GM23338 (cell line): ENCODE measurements at regions not wholly inside any gene's neighbourhood (a gene's known extent, or its start where the extent isn't known, plus 50 kb on each side); places are given as distances from the start of the nearest gene placed in this dataset.

Experiments
- ATAC-seq: fragments of 200-7000 bp; cut with Tn5 transposase; 3 replicates; pipeline ENCODE4 v1.9.1; 2020
- DNase-seq: peaks from one replicate; pipeline ENCODE4 v3.0.0-alpha.2; 2015; ENCODE audit warnings: low spot score
- H2AFZ ChIP-seq: fragments of 200-600 bp; sonication (generic); 2 replicates; pipeline ENCODE4 v1.8.0; 2016; ENCODE audit warnings: antibody characterized with exemption, mild to moderate bottlenecking, moderate library complexity
- H3F3A ChIP-seq: fragments of 200-600 bp; sonication (generic); replicated peaks from 2 replicates; pipeline ENCODE4 v1.8.0; 2017; ENCODE audit warnings: antibody characterized with exemption, mixed run types, low read depth
- H3K27ac ChIP-seq: fragments of 200-600 bp; sonication (generic); 2 replicates; pipeline ENCODE4 v1.6.1; 2016; ENCODE audit warnings: low read depth
- H3K27me3 ChIP-seq: fragments of 200-600 bp; sonication (generic); 2 replicates; pipeline ENCODE4 v1.8.0; 2016; ENCODE audit warnings: mild to moderate bottlenecking, mixed run types, moderate library complexity; ENCODE audit not compliant: insufficient read depth
- H3K36me3 ChIP-seq: fragments of 200-600 bp; sonication (generic); 2 replicates; pipeline ENCODE4 v1.8.0; 2016; ENCODE audit warnings: mild to moderate bottlenecking; ENCODE audit not compliant: insufficient read depth
- H3K4me1 ChIP-seq: fragments of 200-600 bp; sonication (generic); 2 replicates; pipeline ENCODE4 v1.8.0; 2016; ENCODE audit warnings: mild to moderate bottlenecking, moderate library complexity; ENCODE audit not compliant: insufficient read depth
- H3K4me2 ChIP-seq: fragments of 200-600 bp; sonication (generic); 2 replicates; pipeline ENCODE4 v1.7.1; 2017; ENCODE audit warnings: mixed run types
- H3K4me3 ChIP-seq: fragments of 200-600 bp; sonication (generic); 2 replicates; pipeline ENCODE4 v1.6.1; 2016; ENCODE audit warnings: mixed run types
- H3K79me2 ChIP-seq: fragments of 200-600 bp; sonication (generic); replicated peaks from 2 replicates; pipeline ENCODE4 v1.8.0; 2017; ENCODE audit warnings: mild to moderate bottlenecking; ENCODE audit not compliant: insufficient read depth
- H3K9me2 ChIP-seq: fragments of 200-600 bp; sonication (generic); 2 replicates; pipeline ENCODE4 v1.8.0; 2017; ENCODE audit not compliant: insufficient read depth
- H4K20me1 ChIP-seq: fragments of 200-600 bp; sonication (generic); replicated peaks from 2 replicates; pipeline ENCODE4 v1.8.0; 2017; ENCODE audit warnings: mild to moderate bottlenecking; ENCODE audit not compliant: insufficient read depth
- H3K27ac Mint-ChIP-seq: 2 replicates; pipeline ENCODE4 v1.8.0; 2020; ENCODE audit warnings: inconsistent platforms, mild to moderate bottlenecking, moderate library complexity, mixed read lengths
- H3K27me3 Mint-ChIP-seq: 3 replicates; pipeline ENCODE4 v1.8.0; 2022; ENCODE audit warnings: low read depth, mild to moderate bottlenecking, moderate library complexity, mixed read lengths, inconsistent platforms; ENCODE audit not compliant: insufficient read depth, poor library complexity
- H3K36me3 Mint-ChIP-seq: 3 replicates; pipeline ENCODE4 v1.8.0; 2021; ENCODE audit warnings: low read depth, mild to moderate bottlenecking, inconsistent platforms, moderate library complexity, mixed read lengths
- H3K4me1 Mint-ChIP-seq: 3 replicates; pipeline ENCODE4 v1.8.0; 2020; ENCODE audit warnings: mild to moderate bottlenecking, inconsistent platforms, mixed read lengths
- H3K4me3 Mint-ChIP-seq: 3 replicates; pipeline ENCODE4 v1.8.0; 2021; ENCODE audit warnings: moderate library complexity, mild to moderate bottlenecking, inconsistent platforms, mixed read lengths
- H3K9me3 Mint-ChIP-seq: 3 replicates; pipeline ENCODE4 v1.8.0; 2020; ENCODE audit warnings: moderate library complexity, mild to moderate bottlenecking, inconsistent platforms, mixed read lengths
- CREB1 ChIP-seq: fragments of 250-450 bp; sonication (Bioruptor Pico); IDR thresholded peaks from 2 replicates; pipeline ENCODE4 v1.5.0; 2020; ENCODE audit warnings: low read depth, mild to moderate bottlenecking, moderate library complexity
- CTCF ChIP-seq, 2 experiments: fragments of 200-600 bp in 1 of 2; sonication (generic) in 1 of 2; conservative IDR thresholded peaks; 2 replicates each; pipeline versions ENCODE4 v1.5.1 to v1.6.1; 2016 to 2017; ENCODE audit warnings: antibody characterized with exemption in 2 of 2, low read depth in 2 of 2, mild to moderate bottlenecking in 2 of 2, moderate library complexity in 1 of 2
- EZH2 ChIP-seq: fragments of 200-600 bp; sonication (generic); IDR thresholded peaks from one replicate; pipeline ENCODE4 v1.8.0; 2017; ENCODE audit warnings: antibody characterized with exemption, mild to moderate bottlenecking, low read depth; ENCODE audit not compliant: unreplicated experiment
- POLR2AphosphoS5 ChIP-seq: IDR thresholded peaks from 2 replicates; pipeline ENCODE4 v1.6.1; 2016; ENCODE audit warnings: antibody characterized with exemption, low read depth
- STAT1 ChIP-seq: IDR thresholded peaks from one replicate; pipeline ENCODE4 v1.6.1; 2016; ENCODE audit warnings: antibody characterized with exemption; ENCODE audit not compliant: unreplicated experiment
- ZNF114 ChIP-seq: fragments of 250-450 bp; sonication (Bioruptor Pico); IDR thresholded peaks from 2 replicates; pipeline ENCODE4 v1.5.0; 2020; ENCODE audit warnings: mild to moderate bottlenecking, moderate library complexity
- ZNF331 ChIP-seq: fragments of 250-450 bp; sonication (Bioruptor Pico); IDR thresholded peaks from 2 replicates; pipeline ENCODE4 v1.5.0; 2020; ENCODE audit warnings: low read depth, mild to moderate bottlenecking, moderate library complexity
- TF ChIP-seq, protein P1 (sequence below): fragments of 250-450 bp; sonication (Bioruptor Pico); IDR thresholded peaks from 2 replicates; pipeline ENCODE4 v1.5.0; 2020; ENCODE audit warnings: mild to moderate bottlenecking, moderate library complexity

DNA sequence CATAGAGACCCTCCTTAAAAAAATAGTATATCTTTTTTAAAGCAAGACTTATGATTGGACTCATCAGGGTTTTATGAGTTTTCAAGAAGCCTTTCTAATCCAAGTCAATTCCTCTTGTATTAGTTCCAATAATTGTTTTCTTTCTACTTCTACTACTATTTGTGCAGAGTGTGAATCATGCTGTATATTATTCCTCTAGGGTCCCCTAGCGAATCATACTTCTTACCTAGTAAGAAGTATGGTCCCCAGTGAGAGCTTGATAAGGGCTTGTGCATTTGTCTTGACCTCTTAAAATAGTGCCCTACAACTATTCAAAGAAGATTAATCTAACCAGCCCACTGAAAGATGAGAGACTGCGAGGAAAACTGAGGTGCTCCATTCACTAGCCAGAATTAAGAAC is 715.7 kb upstream of the ZP4 start (continued):
- TF ChIP-seq, protein P1, sequence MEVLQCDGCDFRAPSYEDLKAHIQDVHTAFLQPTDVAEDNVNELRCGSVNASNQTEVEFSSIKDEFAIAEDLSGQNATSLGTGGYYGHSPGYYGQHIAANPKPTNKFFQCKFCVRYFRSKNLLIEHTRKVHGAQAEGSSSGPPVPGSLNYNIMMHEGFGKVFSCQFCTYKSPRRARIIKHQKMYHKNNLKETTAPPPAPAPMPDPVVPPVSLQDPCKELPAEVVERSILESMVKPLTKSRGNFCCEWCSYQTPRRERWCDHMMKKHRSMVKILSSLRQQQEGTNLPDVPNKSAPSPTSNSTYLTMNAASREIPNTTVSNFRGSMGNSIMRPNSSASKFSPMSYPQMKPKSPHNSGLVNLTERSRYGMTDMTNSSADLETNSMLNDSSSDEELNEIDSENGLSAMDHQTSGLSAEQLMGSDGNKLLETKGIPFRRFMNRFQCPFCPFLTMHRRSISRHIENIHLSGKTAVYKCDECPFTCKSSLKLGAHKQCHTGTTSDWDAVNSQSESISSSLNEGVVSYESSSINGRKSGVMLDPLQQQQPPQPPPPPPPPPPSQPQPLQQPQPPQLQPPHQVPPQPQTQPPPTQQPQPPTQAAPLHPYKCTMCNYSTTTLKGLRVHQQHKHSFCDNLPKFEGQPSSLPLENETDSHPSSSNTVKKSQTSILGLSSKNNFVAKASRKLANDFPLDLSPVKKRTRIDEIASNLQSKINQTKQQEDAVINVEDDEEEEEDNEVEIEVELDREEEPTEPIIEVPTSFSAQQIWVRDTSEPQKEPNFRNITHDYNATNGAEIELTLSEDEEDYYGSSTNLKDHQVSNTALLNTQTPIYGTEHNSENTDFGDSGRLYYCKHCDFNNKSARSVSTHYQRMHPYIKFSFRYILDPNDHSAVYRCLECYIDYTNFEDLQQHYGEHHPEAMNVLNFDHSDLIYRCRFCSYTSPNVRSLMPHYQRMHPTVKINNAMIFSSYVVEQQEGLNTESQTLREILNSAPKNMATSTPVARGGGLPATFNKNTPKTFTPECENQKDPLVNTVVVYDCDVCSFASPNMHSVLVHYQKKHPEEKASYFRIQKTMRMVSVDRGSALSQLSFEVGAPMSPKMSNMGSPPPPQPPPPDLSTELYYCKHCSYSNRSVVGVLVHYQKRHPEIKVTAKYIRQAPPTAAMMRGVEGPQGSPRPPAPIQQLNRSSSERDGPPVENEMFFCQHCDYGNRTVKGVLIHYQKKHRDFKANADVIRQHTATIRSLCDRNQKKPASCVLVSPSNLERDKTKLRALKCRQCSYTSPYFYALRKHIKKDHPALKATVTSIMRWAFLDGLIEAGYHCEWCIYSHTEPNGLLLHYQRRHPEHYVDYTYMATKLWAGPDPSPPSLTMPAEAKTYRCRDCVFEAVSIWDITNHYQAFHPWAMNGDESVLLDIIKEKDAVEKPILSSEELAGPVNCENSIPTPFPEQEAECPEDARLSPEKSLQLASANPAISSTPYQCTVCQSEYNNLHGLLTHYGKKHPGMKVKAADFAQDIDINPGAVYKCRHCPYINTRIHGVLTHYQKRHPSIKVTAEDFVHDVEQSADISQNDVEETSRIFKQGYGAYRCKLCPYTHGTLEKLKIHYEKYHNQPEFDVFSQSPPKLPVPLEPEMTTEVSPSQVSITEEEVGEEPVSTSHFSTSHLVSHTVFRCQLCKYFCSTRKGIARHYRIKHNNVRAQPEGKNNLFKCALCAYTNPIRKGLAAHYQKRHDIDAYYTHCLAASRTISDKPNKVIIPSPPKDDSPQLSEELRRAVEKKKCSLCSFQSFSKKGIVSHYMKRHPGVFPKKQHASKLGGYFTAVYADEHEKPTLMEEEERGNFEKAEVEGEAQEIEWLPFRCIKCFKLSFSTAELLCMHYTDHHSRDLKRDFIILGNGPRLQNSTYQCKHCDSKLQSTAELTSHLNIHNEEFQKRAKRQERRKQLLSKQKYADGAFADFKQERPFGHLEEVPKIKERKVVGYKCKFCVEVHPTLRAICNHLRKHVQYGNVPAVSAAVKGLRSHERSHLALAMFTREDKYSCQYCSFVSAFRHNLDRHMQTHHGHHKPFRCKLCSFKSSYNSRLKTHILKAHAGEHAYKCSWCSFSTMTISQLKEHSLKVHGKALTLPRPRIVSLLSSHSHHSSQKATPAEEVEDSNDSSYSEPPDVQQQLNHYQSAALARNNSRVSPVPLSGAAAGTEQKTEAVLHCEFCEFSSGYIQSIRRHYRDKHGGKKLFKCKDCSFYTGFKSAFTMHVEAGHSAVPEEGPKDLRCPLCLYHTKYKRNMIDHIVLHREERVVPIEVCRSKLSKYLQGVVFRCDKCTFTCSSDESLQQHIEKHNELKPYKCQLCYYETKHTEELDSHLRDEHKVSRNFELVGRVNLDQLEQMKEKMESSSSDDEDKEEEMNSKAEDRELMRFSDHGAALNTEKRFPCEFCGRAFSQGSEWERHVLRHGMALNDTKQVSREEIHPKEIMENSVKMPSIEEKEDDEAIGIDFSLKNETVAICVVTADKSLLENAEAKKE (CRISPR knock-in tag): no peak
- no peak for TF ChIP-seq POLR2AphosphoS5

DNA sequence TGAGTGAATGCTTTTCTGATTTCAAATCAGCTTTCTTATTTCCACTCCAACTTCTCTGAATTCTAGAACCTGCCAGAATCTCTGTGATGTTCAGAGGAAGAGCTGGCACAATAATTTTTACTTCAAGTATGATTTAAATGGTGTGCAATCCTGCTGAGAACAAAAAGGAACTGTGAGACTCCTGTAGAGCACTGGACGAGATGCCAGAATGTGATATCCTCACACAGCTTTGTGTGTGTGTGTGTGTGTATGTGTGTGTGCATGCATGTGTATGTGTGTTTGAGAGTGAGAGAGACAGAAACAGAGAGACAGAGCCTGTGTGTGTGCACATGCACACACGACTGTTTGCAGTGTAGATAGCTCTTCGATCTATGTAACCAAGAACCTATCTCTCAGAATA is 713.6 kb upstream of the ZP4 start:
- TF ChIP-seq CTCF (conservative IDR thresholded peaks at IDR 0.05; ENCODE audit: low read depth in 2 of 2): no peak
- TF ChIP-seq STAT1: no peak
- TF ChIP-seq ZNF331: no peak
- no peak for TF ChIP-seq ZNF114
- no peak for TF ChIP-seq CREB1 (CRISPR knock-in tag)
- no peak for TF ChIP-seq POLR2AphosphoS5
- TF ChIP-seq, protein P1 (CRISPR knock-in tag): no peak
- TF ChIP-seq EZH2: no peak
- no peak for DNase-seq
- Histone ChIP-seq H3K79me2 (no peaks in the 10 kb centered on the region), H3K9me2 (peaks cover 5% of the 10 kb centered on the region; the same call in 1 of the 2 replicates), H2AFZ (no peak overlapping the region), H3K27ac (no peak overlapping the region), H3F3A (no peaks in the 10 kb centered on the region), H3K4me1 (no peaks in the 10 kb centered on the region), H3K27me3 (no peaks in the 10 kb centered on the region), H3K4me2 (no peak overlapping the region), H3K4me3 (no peak overlapping the region), H3K36me3 (no peaks in the 10 kb centered on the region), H4K20me1 (no peaks in the 10 kb centered on the region)
- Mint-ChIP-seq H3K36me3 (no peaks in the 10 kb centered on the region), H3K9me3 (no peaks in the 10 kb centered on the region), H3K4me1 (peaks cover 2% of the 10 kb centered on the region; the same call in 2 of the 3 replicates), H3K27me3 (peaks cover 4% of the 10 kb centered on the region), H3K27ac (no peak overlapping the region), H3K4me3 (no peak overlapping the region)
- no peak for ATAC-seq
